Mucosa of rectum (tissue), 2 donors: ENCODE measurements at regions not wholly inside any gene's neighbourhood (a gene's known extent, or its start where the extent isn't known, plus 50 kb on each side); places are given as distances from the start of the nearest gene placed in this dataset.
"Not testable (repeated sequence)": the region's sequence is repeated elsewhere in the genome, so short reads cannot be mapped to it uniquely, and the experiment has no call there.

ENCODE experiments used
- H3K27ac ChIP-seq, 2 donors: one replicate each; pipeline ENCODE4 v1.7.0; 2013; ENCODE audit warnings: inconsistent platforms in 2 of 2, low read depth in 2 of 2, low read length in 2 of 2
- H3K27me3 ChIP-seq, 2 donors: one replicate each; pipeline ENCODE4 v1.7.0; 2013; ENCODE audit warnings: low read length in 2 of 2; ENCODE audit not compliant: control insufficient read depth in 2 of 2, insufficient read depth in 2 of 2
- H3K36me3 ChIP-seq, 2 donors: one replicate each; pipeline ENCODE4 v1.7.0; 2013; ENCODE audit warnings: low read length in 2 of 2; ENCODE audit not compliant: control insufficient read depth in 2 of 2, insufficient read depth in 2 of 2
- H3K4me1 ChIP-seq, 2 donors: one replicate each; pipeline ENCODE4 v1.7.0; 2013; ENCODE audit warnings: low read length in 2 of 2, mild to moderate bottlenecking in 1 of 2; ENCODE audit not compliant: control insufficient read depth in 2 of 2, insufficient read depth in 2 of 2
- H3K4me3 ChIP-seq, 2 donors: one replicate each; pipeline ENCODE4 v1.7.0; 2013; ENCODE audit warnings: low read length in 2 of 2
- H3K9ac ChIP-seq, 2 donors: one replicate each; pipeline ENCODE4 v1.7.0; 2013; ENCODE audit warnings: low read length in 2 of 2, low read depth in 1 of 2, mild to moderate bottlenecking in 1 of 2
- H3K9me3 ChIP-seq, 2 donors: one replicate each; pipeline ENCODE4 v1.7.0; 2013; ENCODE audit warnings: low read length in 2 of 2; ENCODE audit not compliant: control insufficient read depth in 2 of 2
- donor health status: healthy.
- donor health status: Normal muscosa, but diverticular disease.

- H3K36me3 ChIP-seq, H3K27ac ChIP-seq, H3K4me3 ChIP-seq, H3K4me1 ChIP-seq, H3K27me3 ChIP-seq, H3K9ac ChIP-seq, H3K9me3 ChIP-seq: not testable (repeated sequence)
Observed at GRCh38 chr9:42325142-42325541, 141.7 kb downstream of the SPATA31A6 start.

GRCh38 chr9:42325561-42325960 is 142.1 kb downstream of the SPATA31A6 start:
- not testable (repeated sequence) for H3K4me1 ChIP-seq, H3K36me3 ChIP-seq, H3K9ac ChIP-seq, H3K9me3 ChIP-seq, H3K27me3 ChIP-seq, H3K27ac ChIP-seq, H3K4me3 ChIP-seq

DNA sequence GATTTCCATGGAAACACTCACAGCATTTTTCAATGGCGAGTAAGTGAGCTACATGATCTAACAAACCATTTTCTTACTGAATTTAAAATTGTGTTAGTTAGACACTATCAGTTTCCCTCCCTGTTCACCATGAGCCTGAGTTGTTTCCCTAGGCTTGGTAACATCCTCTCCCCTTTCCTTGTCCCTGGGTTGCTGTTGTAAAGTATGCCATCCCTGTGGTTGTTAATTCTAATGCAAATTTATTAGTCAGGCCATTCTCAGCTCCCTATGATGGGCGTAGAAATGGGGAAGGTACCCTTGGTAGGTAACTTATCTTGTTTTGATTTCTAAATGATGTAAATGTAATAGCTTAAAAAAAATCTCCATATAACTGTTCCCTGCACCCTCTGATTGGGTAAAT is 143.0 kb downstream of the SPATA31A6 start:
- H3K4me3 ChIP-seq, H3K4me1 ChIP-seq, H3K9me3 ChIP-seq, H3K27ac ChIP-seq, H3K27me3 ChIP-seq, H3K36me3 ChIP-seq, H3K9ac ChIP-seq: not testable (repeated sequence)

DNA sequence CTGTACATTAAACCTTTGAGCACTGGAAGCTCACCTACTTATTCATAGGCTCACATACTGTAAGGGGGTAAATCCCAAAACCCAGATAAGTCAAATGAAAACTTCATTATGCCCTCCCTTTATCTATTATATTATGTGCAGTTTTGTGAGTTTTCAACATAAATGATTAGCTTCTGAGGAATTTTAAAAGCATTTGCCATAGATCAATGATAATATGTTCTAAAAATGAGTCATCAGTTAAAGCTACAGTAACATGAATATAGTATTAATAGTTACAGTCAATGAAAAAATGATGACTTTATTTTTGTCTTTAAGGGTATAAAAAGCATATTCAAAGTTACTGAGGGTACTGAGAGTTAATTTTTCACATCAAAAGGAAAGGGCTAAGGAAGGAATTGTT is 151.9 kb downstream of the SPATA31A6 start:
- not testable (repeated sequence) for H3K27me3 ChIP-seq, H3K4me1 ChIP-seq, H3K36me3 ChIP-seq, H3K9me3 ChIP-seq, H3K27ac ChIP-seq, H3K9ac ChIP-seq, H3K4me3 ChIP-seq

- not testable (repeated sequence) for H3K4me3 ChIP-seq, H3K4me1 ChIP-seq, H3K9ac ChIP-seq, H3K27me3 ChIP-seq, H3K27ac ChIP-seq, H3K9me3 ChIP-seq, H3K36me3 ChIP-seq
Observed at GRCh38 chr9:42335984-42336657, 152.7 kb downstream of the SPATA31A6 start.

DNA sequence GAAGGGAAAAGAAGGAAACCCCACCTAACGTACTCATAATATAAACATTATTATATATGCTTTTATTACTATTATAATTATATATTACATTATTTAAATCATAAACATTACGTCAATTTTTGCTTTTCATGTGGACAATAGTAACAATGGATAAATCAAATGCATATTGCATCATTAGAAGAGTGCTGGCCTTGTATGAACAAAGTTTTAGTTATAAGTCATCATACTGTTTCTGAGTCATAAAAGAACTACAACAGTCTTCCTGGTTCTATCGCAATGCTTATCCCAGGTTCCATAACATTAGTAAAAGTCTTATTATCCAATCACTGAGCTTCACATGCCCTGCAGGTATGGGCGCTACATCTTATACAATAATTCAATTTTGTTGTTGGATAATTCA is 154.8 kb downstream of the SPATA31A6 start:
- H3K9ac ChIP-seq, H3K27me3 ChIP-seq, H3K9me3 ChIP-seq, H3K27ac ChIP-seq, H3K36me3 ChIP-seq, H3K4me3 ChIP-seq, H3K4me1 ChIP-seq: not testable (repeated sequence)

GRCh38 chr9:42339671-42340434 is 156.4 kb downstream of the SPATA31A6 start:
- not testable (repeated sequence) for H3K27me3 ChIP-seq, H3K9ac ChIP-seq, H3K36me3 ChIP-seq, H3K9me3 ChIP-seq, H3K4me1 ChIP-seq, H3K4me3 ChIP-seq, H3K27ac ChIP-seq

- not testable (repeated sequence) for H3K36me3 ChIP-seq, H3K9me3 ChIP-seq, H3K4me1 ChIP-seq, H3K9ac ChIP-seq, H3K27me3 ChIP-seq, H3K4me3 ChIP-seq, H3K27ac ChIP-seq
Observed at GRCh38 chr9:42340435-42340723, 156.9 kb downstream of the SPATA31A6 start.

DNA sequence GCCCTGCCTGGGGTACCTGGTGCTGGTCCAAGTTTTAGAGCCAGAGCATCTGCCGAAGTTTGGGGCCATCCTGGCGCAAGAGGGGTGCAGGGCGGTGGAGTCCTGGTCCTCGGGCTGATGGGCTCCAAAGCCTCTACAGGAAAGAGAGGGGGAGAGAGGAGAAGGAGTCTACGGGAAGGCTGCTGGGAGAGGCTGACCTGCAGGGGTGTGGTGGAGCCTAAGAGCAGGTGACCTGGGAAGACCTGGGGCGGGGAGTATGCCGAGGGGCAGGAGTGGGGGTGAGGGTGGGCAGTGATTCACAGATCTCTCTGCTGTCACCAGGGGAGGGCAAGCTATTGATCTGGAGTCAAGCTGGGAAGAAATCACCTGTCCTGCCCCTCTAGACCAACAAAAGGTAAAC is 158.4 kb downstream of the SPATA31A6 start:
- H3K27me3 ChIP-seq, H3K9me3 ChIP-seq, H3K36me3 ChIP-seq, H3K4me3 ChIP-seq, H3K9ac ChIP-seq, H3K4me1 ChIP-seq, H3K27ac ChIP-seq: not testable (repeated sequence)

- H3K27ac ChIP-seq, H3K27me3 ChIP-seq, H3K9ac ChIP-seq, H3K4me1 ChIP-seq, H3K4me3 ChIP-seq, H3K9me3 ChIP-seq, H3K36me3 ChIP-seq: not testable (repeated sequence)
Observed at GRCh38 chr9:42342297-42342696, 158.8 kb downstream of the SPATA31A6 start.

DNA sequence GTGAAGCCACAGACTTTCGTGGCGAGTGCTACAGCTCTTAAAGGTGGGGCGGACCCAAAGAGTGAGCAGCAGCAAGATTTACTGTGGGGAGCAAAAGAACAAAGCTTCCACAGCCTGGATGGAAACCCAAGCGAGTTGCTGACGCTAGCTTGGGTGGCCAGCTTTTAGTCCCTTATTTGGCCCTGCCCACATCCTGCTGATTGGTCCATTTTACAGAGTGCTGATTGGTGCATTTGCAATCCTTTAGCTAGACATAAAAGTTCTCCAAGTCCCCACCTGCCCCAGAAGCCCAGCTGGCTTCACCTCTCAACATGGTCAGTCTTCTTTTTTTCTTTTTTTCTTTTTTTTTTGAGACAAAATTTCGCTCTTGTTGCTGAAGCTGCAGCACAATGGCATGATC is 161.0 kb downstream of the SPATA31A6 start:
- H3K9me3 ChIP-seq, H3K4me3 ChIP-seq, H3K9ac ChIP-seq, H3K27ac ChIP-seq, H3K27me3 ChIP-seq, H3K4me1 ChIP-seq, H3K36me3 ChIP-seq: not testable (repeated sequence)
